ENCODE measurements at regions not wholly inside any gene's neighbourhood (a gene's known extent, or its start where the extent isn't known, plus 50 kb on each side); places are given as distances from the start of the nearest gene placed in this dataset.

DNA sequence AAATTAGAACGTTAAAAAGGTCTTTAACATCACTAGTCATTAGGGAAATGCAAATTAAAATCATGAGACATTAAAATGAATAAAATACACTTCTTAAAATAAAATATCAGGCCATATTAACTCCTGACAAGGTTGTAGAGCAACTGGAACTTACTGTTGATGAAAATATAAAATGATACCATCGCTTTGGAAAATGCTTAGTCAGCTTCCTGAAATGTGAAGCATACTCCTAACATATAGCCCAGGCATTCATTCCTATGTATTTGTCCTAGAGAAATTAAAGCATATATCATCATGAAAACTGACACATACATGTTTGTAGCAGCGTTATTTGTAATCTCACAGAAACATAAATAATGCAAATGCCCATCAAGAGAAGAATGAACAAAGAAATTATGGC is 211.5 kb upstream of the CHRM3 start:
- Histone ChIP-seq H3K4me1 (ENCODE audit: insufficient read depth, low read length, poor library complexity, severe bottlenecking) (no peaks in the 10 kb centered on the region), H3K79me2 (ENCODE audit: insufficient read depth, low read length) (no peaks in the 10 kb centered on the region), H3K27me3 (ENCODE audit: insufficient read depth, low read length, poor library complexity, severe bottlenecking) (no peaks in the 10 kb centered on the region), H2AFZ (ENCODE audit: low read length) (no peak overlapping the region), H4K20me1 (ENCODE audit: insufficient read depth, low read length, poor library complexity, severe bottlenecking) (no peaks in the 10 kb centered on the region), H3K9me2 (replicated peaks; ENCODE audit: low read depth, low read length) (no peaks in the 10 kb centered on the region), H3K9me3 (ENCODE audit: insufficient read depth, low read depth, low read length) (no peaks in the 10 kb centered on the region), H3K4me2 (ENCODE audit: low read depth, low read length, poor library complexity, severe bottlenecking) (no peak overlapping the region), H3K36me3 (ENCODE audit: insufficient read depth, low read length) (no peaks in the 10 kb centered on the region), H3F3A (ENCODE audit: low read depth) (no peaks in the 10 kb centered on the region), H3K9ac (ENCODE audit: low read depth, low read length, poor library complexity, severe bottlenecking) (no peak overlapping the region), H3K4me3 (ENCODE audit: low read length, poor library complexity, severe bottlenecking) (no peak overlapping the region)
- TF ChIP-seq, protein P1, sequence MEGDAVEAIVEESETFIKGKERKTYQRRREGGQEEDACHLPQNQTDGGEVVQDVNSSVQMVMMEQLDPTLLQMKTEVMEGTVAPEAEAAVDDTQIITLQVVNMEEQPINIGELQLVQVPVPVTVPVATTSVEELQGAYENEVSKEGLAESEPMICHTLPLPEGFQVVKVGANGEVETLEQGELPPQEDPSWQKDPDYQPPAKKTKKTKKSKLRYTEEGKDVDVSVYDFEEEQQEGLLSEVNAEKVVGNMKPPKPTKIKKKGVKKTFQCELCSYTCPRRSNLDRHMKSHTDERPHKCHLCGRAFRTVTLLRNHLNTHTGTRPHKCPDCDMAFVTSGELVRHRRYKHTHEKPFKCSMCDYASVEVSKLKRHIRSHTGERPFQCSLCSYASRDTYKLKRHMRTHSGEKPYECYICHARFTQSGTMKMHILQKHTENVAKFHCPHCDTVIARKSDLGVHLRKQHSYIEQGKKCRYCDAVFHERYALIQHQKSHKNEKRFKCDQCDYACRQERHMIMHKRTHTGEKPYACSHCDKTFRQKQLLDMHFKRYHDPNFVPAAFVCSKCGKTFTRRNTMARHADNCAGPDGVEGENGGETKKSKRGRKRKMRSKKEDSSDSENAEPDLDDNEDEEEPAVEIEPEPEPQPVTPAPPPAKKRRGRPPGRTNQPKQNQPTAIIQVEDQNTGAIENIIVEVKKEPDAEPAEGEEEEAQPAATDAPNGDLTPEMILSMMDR (conservative IDR thresholded peaks at IDR 0.05; ENCODE audit: low read length) = no peak

GRCh38 chr1:239170828-239171227 is 215.5 kb upstream of the CHRM3 start:
- no peaks in the 10 kb centered on the region for H3K27me3 ChIP-seq (ENCODE audit: insufficient read depth, low read length, poor library complexity, severe bottlenecking)
- no peak overlapping the region for H3K9ac ChIP-seq (ENCODE audit: low read depth, low read length, poor library complexity, severe bottlenecking)
- H3K4me2 ChIP-seq (ENCODE audit: low read depth, low read length, poor library complexity, severe bottlenecking) = no peak overlapping the region
- H4K20me1 ChIP-seq (ENCODE audit: insufficient read depth, low read length, poor library complexity, severe bottlenecking) = no peaks in the 10 kb centered on the region
- H3K36me3 ChIP-seq (ENCODE audit: insufficient read depth, low read length) = no peaks in the 10 kb centered on the region
- H3K9me2 ChIP-seq (replicated peaks; ENCODE audit: low read depth, low read length) = no peaks in the 10 kb centered on the region
- no peaks in the 10 kb centered on the region for H3K79me2 ChIP-seq (ENCODE audit: insufficient read depth, low read length)
- no peaks in the 10 kb centered on the region for H3F3A ChIP-seq (ENCODE audit: low read depth)
- TF ChIP-seq, protein P1 (conservative IDR thresholded peaks at IDR 0.05; ENCODE audit: low read length) = no peak
- no peak for TF ChIP-seq EZH2phosphoT487 (IDR thresholded peaks at IDR 0.05; ENCODE audit: borderline replicate concordance)
- no peak overlapping the region for H3K4me3 ChIP-seq (ENCODE audit: low read length, poor library complexity, severe bottlenecking)
- H2AFZ ChIP-seq (ENCODE audit: low read length) = no peak overlapping the region
- H3K9me3 ChIP-seq (ENCODE audit: insufficient read depth, low read depth, low read length) = 0 out of 2 replicates have a peak, but pooled peaks cover 2% of the 10 kb centered on the region
- no peaks in the 10 kb centered on the region for H3K4me1 ChIP-seq (ENCODE audit: insufficient read depth, low read length, poor library complexity, severe bottlenecking)

GRCh38 chr1:239169276-239169675 is 217.1 kb upstream of the CHRM3 start:
- Histone ChIP-seq H3K9ac (ENCODE audit: low read depth, low read length, poor library complexity, severe bottlenecking) (no peak overlapping the region), H4K20me1 (ENCODE audit: insufficient read depth, low read length, poor library complexity, severe bottlenecking) (no peaks in the 10 kb centered on the region), H3K79me2 (ENCODE audit: insufficient read depth, low read length) (no peaks in the 10 kb centered on the region), H3K9me3 (ENCODE audit: insufficient read depth, low read depth, low read length) (0 out of 2 replicates have a peak, but pooled peaks cover 2% of the 10 kb centered on the region), H2AFZ (ENCODE audit: low read length) (no peak overlapping the region), H3K4me1 (ENCODE audit: insufficient read depth, low read length, poor library complexity, severe bottlenecking) (no peaks in the 10 kb centered on the region), H3K27me3 (ENCODE audit: insufficient read depth, low read length, poor library complexity, severe bottlenecking) (no peaks in the 10 kb centered on the region), H3K4me3 (ENCODE audit: low read length, poor library complexity, severe bottlenecking) (no peak overlapping the region), H3K4me2 (ENCODE audit: low read depth, low read length, poor library complexity, severe bottlenecking) (no peak overlapping the region), H3K36me3 (ENCODE audit: insufficient read depth, low read length) (no peaks in the 10 kb centered on the region), H3K9me2 (replicated peaks; ENCODE audit: low read depth, low read length) (no peaks in the 10 kb centered on the region), H3F3A (ENCODE audit: low read depth) (no peaks in the 10 kb centered on the region)
- TF ChIP-seq, protein P1 (conservative IDR thresholded peaks at IDR 0.05; ENCODE audit: low read length) = no peak
- TF ChIP-seq EZH2phosphoT487 (IDR thresholded peaks at IDR 0.05; ENCODE audit: borderline replicate concordance) = no peak
